Stomach (tissue), 4 donors: ENCODE measurements at regions not wholly inside any gene's neighbourhood (a gene's known extent, or its start where the extent isn't known, plus 50 kb on each side); places are given as distances from the start of the nearest gene placed in this dataset.

ENCODE experiments used
- EP300 ChIP-seq: sonication (generic); formaldehyde crosslinking; IDR thresholded peaks from one replicate; pipeline ENCODE4 v1.6.1; 2017; ENCODE audit warnings: antibody characterized with exemption
- POLR2AphosphoS5 ChIP-seq, 3 donors: sonication (generic); formaldehyde crosslinking; IDR thresholded peaks; one replicate each; pipeline ENCODE4 v1.6.1; 2016; ENCODE audit warnings: antibody characterized with exemption in 3 of 3
- TF ChIP-seq, protein P1 (sequence below), 7 experiments: fragments of 450-650 bp in 4 of 7; fragments of 200-600 bp in 3 of 7; sonication (generic) in 3 of 7; IDR thresholded peaks; one replicate each; pipeline ENCODE4 v1.5.1; 2016 to 2019; ENCODE audit warnings: antibody characterized with exemption in 7 of 7, control low read depth in 2 of 7, mild to moderate bottlenecking in 1 of 7

DNA sequence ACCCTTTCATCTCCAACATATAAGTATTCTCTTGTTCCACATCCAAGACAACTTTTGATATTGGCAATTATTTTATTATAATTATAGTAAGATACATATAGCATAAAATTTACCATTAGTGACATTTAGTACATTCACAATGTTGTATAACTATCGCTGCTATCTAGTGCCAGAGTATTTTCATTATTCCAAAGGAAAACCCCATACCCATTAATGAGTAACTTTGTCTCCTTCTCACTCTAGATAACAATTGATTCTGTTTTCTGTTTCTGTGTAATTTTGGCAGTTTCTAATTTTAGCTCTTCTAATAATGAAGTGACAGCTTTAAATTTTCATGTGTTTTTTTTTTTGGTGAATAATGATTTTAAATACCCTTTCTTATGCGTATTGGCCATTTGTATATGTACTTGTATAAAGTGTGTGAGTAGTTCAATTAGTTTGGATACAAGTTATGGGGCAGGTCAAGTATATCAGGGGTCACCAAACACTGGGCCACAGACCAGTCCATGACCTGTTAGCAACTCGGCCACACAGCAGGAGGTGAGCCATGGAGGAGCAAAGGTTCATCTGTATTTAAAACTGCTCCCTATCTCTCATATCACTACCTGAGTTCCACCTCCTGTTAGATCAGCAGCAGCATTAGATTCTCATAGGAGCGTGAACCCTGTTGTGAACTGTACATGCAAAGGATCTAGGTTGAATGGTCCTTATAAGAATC, 97.2 kb upstream of the SYT1 start:
- no peak for TF ChIP-seq POLR2AphosphoS5 (IDR thresholded peaks at IDR 0.05)
- TF ChIP-seq, protein P1, sequence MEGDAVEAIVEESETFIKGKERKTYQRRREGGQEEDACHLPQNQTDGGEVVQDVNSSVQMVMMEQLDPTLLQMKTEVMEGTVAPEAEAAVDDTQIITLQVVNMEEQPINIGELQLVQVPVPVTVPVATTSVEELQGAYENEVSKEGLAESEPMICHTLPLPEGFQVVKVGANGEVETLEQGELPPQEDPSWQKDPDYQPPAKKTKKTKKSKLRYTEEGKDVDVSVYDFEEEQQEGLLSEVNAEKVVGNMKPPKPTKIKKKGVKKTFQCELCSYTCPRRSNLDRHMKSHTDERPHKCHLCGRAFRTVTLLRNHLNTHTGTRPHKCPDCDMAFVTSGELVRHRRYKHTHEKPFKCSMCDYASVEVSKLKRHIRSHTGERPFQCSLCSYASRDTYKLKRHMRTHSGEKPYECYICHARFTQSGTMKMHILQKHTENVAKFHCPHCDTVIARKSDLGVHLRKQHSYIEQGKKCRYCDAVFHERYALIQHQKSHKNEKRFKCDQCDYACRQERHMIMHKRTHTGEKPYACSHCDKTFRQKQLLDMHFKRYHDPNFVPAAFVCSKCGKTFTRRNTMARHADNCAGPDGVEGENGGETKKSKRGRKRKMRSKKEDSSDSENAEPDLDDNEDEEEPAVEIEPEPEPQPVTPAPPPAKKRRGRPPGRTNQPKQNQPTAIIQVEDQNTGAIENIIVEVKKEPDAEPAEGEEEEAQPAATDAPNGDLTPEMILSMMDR (IDR thresholded peaks at IDR 0.05): no peak
- TF ChIP-seq EP300: no peak
